ENCODE measurements at regions not wholly inside any gene's neighbourhood (a gene's known extent, or its start where the extent isn't known, plus 50 kb on each side); places are given as distances from the start of the nearest gene placed in this dataset.

- TF ChIP-seq CTCF (IDR thresholded peaks at IDR 0.05; ENCODE audit: borderline replicate concordance) = no peak
- intact Hi-C loops (cut with micrococcal nuclease) = no loop called here
- no peaks in the 10 kb centered on the region for H3K36me3 ChIP-seq
- H3K27me3 ChIP-seq (ENCODE audit: low read depth) = no peaks in the 10 kb centered on the region
- H3K4me3 ChIP-seq = no peak overlapping the region
- H3K27ac ChIP-seq (replicated peaks) = no peak overlapping the region
- H3K4me1 ChIP-seq = peaks cover 6% of the 10 kb centered on the region
- no peak for DNase-seq
- H3K9me3 ChIP-seq (replicated peaks) = no peaks in the 10 kb centered on the region
Measured at GRCh38 chr2:138391946-138392345, 109.6 kb upstream of the SPOPL start.

DNA sequence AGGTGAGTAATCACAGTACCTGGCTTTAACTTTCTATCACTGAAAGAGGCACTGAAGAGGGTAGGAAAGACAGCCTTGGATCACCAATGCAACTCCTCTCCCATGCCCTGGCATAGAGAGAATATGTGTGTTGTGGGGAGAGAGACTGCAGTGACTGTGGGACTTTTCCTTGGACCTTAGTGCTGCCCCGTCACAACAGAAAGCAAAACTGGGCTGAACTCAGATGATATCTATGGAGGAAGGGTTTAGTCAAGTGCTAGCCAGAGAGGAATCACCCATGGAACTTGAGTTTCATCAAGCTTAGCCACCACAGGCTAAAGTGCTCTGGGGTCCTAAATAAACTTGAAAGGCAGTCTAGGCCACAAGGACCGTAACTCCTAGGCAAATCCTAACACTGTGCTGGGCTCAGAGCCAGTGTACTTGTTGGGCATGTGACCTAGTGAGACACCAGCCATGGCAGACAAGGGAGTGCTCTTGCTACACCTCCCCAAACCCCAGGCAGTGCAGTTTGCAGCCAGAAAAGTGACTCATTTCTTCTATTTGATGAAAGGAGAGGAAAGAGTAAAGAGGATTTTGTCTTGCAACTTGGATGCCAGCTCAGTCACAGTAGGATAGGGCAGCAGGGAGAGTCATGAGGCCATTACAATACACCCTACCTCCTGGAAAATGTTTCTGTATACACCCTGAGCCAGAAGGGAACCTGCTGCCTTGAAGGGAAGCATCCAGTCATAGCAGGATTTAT is 105.8 kb upstream of the SPOPL start:
- no peak overlapping the region for H3K27ac ChIP-seq (replicated peaks)
- peaks cover 8% of the 10 kb centered on the region for H3K9me3 ChIP-seq (replicated peaks)
- no peak for TF ChIP-seq CTCF (IDR thresholded peaks at IDR 0.05; ENCODE audit: borderline replicate concordance)
- peaks cover 6% of the 10 kb centered on the region for H3K4me1 ChIP-seq
- no peak for DNase-seq
- no peak overlapping the region for H3K4me3 ChIP-seq
- H3K27me3 ChIP-seq (ENCODE audit: low read depth) = no peaks in the 10 kb centered on the region
- intact Hi-C loops (cut with micrococcal nuclease) = no loop called here
- no peaks in the 10 kb centered on the region for H3K36me3 ChIP-seq

GRCh38 chr2:138396843-138397242 is 104.7 kb upstream of the SPOPL start:
- H3K27me3 ChIP-seq (ENCODE audit: low read depth) = no peaks in the 10 kb centered on the region
- H3K36me3 ChIP-seq = no peaks in the 10 kb centered on the region
- H3K4me3 ChIP-seq = no peak overlapping the region
- no peak overlapping the region for H3K27ac ChIP-seq (replicated peaks)
- TF ChIP-seq CTCF (IDR thresholded peaks at IDR 0.05; ENCODE audit: borderline replicate concordance) = no peak
- H3K4me1 ChIP-seq = peaks cover 6% of the 10 kb centered on the region
- intact Hi-C loops (cut with micrococcal nuclease) = no loop called here
- DNase-seq = no peak
- peaks cover 19% of the 10 kb centered on the region for H3K9me3 ChIP-seq (replicated peaks)

GRCh38 chr2:138403431-138403927 is 98.1 kb upstream of the SPOPL start:
- no peak for DNase-seq
- intact Hi-C loops (cut with micrococcal nuclease) = no loop called here
- H3K4me3 ChIP-seq = no peak overlapping the region
- TF ChIP-seq CTCF (IDR thresholded peaks at IDR 0.05; ENCODE audit: borderline replicate concordance) = no peak
- peaks cover 16% of the 10 kb centered on the region for H3K9me3 ChIP-seq (replicated peaks)
- no peaks in the 10 kb centered on the region for H3K36me3 ChIP-seq
- no peak overlapping the region for H3K27ac ChIP-seq (replicated peaks)
- no peaks in the 10 kb centered on the region for H3K4me1 ChIP-seq
- H3K27me3 ChIP-seq (ENCODE audit: low read depth) = no peaks in the 10 kb centered on the region

GRCh38 chr2:138414014-138414413 is 87.6 kb upstream of the SPOPL start:
- Histone ChIP-seq H3K9me3 (replicated peaks) (peaks cover 51% of the 10 kb centered on the region), H3K36me3 (no peaks in the 10 kb centered on the region), H3K27ac (replicated peaks) (no peak overlapping the region), H3K4me3 (no peak overlapping the region), H3K27me3 (ENCODE audit: low read depth) (no peaks in the 10 kb centered on the region), H3K4me1 (no peaks in the 10 kb centered on the region)
- intact Hi-C loops (cut with micrococcal nuclease) = no loop called here
- no peak for DNase-seq
- no peak for TF ChIP-seq CTCF (IDR thresholded peaks at IDR 0.05; ENCODE audit: borderline replicate concordance)

Measured in left ventricle myocardium inferior (tissue), 1 donor.